GM12878 (cell line): ENCODE measurements at regions not wholly inside any gene's neighbourhood (a gene's known extent, or its start where the extent isn't known, plus 50 kb on each side); places are given as distances from the start of the nearest gene placed in this dataset.

Source experiments
- IRF3 ChIP-seq: fragments of 450-650 bp; IDR thresholded peaks from 2 replicates; pipeline ENCODE4 v1.6.1; 2014; ENCODE audit warnings: mild to moderate bottlenecking
- NKRF ChIP-seq: fragments of 450-650 bp; conservative IDR thresholded peaks from 2 replicates; pipeline ENCODE4 v1.6.1; 2017; ENCODE audit warnings: mild to moderate bottlenecking, moderate library complexity
- TBL1XR1 ChIP-seq: IDR thresholded peaks from 2 replicates; pipeline ENCODE4 v1.6.1; 2012; ENCODE audit warnings: low read depth, low read length, improper control_type of control experiment
- ZBTB4 ChIP-seq: fragments of 450-650 bp; formaldehyde crosslinking; IDR thresholded peaks from 2 replicates; pipeline ENCODE4 v1.4.0; 2022; ENCODE audit warnings: mild to moderate bottlenecking, moderate library complexity

- no peak for TF ChIP-seq IRF3
- TF ChIP-seq NKRF, result no peak
- TF ChIP-seq TBL1XR1, result no peak
- TF ChIP-seq ZBTB4, result no peak
Observed at GRCh38 chr3:118754406-118755252, 280.0 kb downstream of the IGSF11 start (continued).
